ENCODE measurements at regions not wholly inside any gene's neighbourhood (a gene's known extent, or its start where the extent isn't known, plus 50 kb on each side); places are given as distances from the start of the nearest gene placed in this dataset.

DNA sequence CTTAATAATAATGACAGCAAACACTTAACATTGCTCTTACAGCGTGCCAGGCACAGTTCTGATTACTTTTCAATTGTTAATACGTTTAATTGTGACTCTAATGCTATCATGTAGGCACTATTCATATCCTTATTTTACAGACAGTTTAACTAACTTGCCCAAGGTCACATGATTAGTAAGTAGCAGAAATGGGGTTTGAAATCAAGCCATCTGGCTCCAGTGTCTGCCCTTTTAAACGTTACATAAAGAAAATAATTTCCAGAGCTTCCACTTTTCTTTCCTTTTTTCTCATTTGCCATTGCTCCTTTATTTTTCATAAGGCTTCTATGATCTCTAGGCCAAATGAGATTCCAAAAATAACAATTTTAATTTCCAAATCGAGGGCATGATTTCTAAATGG lies 50.6 kb upstream of the IKZF2 start:
- Mint-ChIP-seq H3K4me1 (no peaks in the 10 kb centered on the region), H3K9me3 (no peaks in the 10 kb centered on the region), H3K27me3 (no peaks in the 10 kb centered on the region), H3K27ac (no peak overlapping the region), H3K36me3 (ENCODE audit: low read depth) (no peaks in the 10 kb centered on the region), H3K4me3 (no peak overlapping the region)
- no peak for DNase-seq
- ChIA-PET POLR2A (no interaction called here), CTCF (no interaction called here)

- no peak overlapping the region for H3K27ac Mint-ChIP-seq
- POLR2A ChIA-PET, result no interaction called here
- no peak overlapping the region for H3K4me3 Mint-ChIP-seq
- no peaks in the 10 kb centered on the region for H3K36me3 Mint-ChIP-seq (ENCODE audit: low read depth)
- no peaks in the 10 kb centered on the region for H3K4me1 Mint-ChIP-seq
- H3K9me3 Mint-ChIP-seq, result no peaks in the 10 kb centered on the region
- CTCF ChIA-PET, result no interaction called here
- no peak for DNase-seq
- H3K27me3 Mint-ChIP-seq, result no peaks in the 10 kb centered on the region
Measured at GRCh38 chr2:213205944-213206343, 54.5 kb upstream of the IKZF2 start.

DNA sequence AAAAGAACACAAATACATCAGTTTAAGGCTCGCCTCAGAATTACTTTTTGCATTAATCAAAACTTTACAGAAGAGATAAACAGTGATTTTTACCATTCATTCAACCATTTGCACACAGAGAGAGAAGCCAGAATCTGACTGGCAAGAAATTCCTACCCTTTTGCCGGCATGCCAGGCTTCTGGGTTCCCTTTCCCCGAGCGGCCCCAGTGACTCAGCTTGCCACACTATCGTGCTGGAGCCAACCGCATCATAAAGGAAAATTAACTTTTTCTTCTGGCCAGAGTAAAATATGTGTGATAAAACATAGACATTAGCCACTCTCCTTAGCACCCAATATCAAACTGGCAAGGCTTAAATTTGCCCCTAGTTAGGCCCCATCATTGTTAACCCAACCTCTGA lies 61.8 kb upstream of the IKZF2 start:
- H3K4me1 Mint-ChIP-seq, result no peaks in the 10 kb centered on the region
- no peaks in the 10 kb centered on the region for H3K27me3 Mint-ChIP-seq
- POLR2A ChIA-PET, result no interaction called here
- no peak for DNase-seq
- CTCF ChIA-PET, result no interaction called here
- H3K4me3 Mint-ChIP-seq, result no peak overlapping the region
- no peaks in the 10 kb centered on the region for H3K9me3 Mint-ChIP-seq
- no peaks in the 10 kb centered on the region for H3K36me3 Mint-ChIP-seq (ENCODE audit: low read depth)
- no peak overlapping the region for H3K27ac Mint-ChIP-seq

- H3K27ac Mint-ChIP-seq, result no peak overlapping the region
- H3K27me3 Mint-ChIP-seq, result no peaks in the 10 kb centered on the region
- H3K4me3 Mint-ChIP-seq, result no peak overlapping the region
- no peak for DNase-seq
- H3K9me3 Mint-ChIP-seq, result no peaks in the 10 kb centered on the region
- H3K4me1 Mint-ChIP-seq, result no peaks in the 10 kb centered on the region
- POLR2A ChIA-PET, result no interaction called here
- CTCF ChIA-PET, result no interaction called here
- H3K36me3 Mint-ChIP-seq (ENCODE audit: low read depth), result no peaks in the 10 kb centered on the region
Measured at GRCh38 chr2:213214209-213214608, 62.8 kb upstream of the IKZF2 start.

- ChIA-PET CTCF (no interaction called here), POLR2A (no interaction called here)
- no peaks in the 10 kb centered on the region for H3K9me3 Mint-ChIP-seq
- no peak for DNase-seq
- no peak overlapping the region for H3K27ac Mint-ChIP-seq
- no peak overlapping the region for H3K4me3 Mint-ChIP-seq
- H3K4me1 Mint-ChIP-seq, result no peaks in the 10 kb centered on the region
- H3K27me3 Mint-ChIP-seq, result no peaks in the 10 kb centered on the region
- no peaks in the 10 kb centered on the region for H3K36me3 Mint-ChIP-seq (ENCODE audit: low read depth)
Measured at GRCh38 chr2:213216461-213216860, 65.0 kb upstream of the IKZF2 start.

DNA sequence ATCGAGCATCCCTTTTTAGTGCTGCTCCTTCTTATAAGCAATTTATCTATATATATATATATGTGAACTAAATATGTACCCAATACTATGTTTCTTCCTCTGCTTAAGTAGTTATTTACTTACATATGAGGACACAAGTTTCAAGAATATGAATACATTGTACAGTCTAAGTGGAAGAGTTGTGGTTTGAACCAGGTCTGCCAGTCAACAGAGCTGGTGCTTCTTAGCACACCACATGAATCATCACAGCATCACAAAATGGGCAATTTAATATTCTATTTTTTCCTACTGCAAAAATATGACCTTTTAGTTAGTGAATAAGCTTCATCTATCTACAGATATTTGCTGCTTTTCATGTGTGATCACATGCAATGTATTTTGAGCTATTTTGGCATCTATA lies 64.4 kb upstream of the SPAG16 start:
- Mint-ChIP-seq H3K9me3 (no peaks in the 10 kb centered on the region), H3K4me1 (no peaks in the 10 kb centered on the region), H3K4me3 (no peak overlapping the region), H3K27ac (no peak overlapping the region), H3K36me3 (ENCODE audit: low read depth) (no peaks in the 10 kb centered on the region), H3K27me3 (no peaks in the 10 kb centered on the region)
- CTCF ChIA-PET, result no interaction called here
- DNase-seq, result no peak
- POLR2A ChIA-PET, result no interaction called here

DNA sequence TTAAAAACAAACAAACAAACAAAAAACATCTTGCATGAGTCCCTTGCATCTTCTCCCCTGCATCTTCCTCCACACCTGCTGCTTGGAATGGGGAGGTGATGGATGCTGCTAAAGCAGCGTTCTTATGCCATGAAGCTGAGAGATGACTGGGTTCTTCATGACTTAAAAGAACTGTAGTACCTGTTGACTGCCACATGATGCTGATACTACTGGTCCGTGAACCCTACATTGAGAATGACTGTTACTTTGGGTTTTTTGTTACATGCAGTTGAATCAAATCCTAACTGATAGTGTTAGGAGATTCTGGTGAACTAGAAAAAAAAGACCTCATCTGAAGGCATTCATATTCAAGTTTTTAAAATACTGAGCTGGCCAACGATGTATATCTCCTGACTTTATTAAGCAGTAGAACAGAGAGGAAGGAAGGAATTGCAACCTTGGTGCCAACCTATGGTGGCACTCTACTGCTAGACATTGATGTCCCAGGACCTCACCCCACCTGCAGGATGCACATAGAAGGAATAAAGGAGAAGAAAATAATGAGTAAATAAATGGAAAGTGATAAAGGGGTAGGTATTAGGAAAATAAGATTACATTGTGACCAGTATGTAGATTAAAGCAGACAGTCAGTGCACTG lies 63.2 kb upstream of the SPAG16 start:
- no peak overlapping the region for H3K27ac Mint-ChIP-seq
- H3K36me3 Mint-ChIP-seq (ENCODE audit: low read depth), result no peaks in the 10 kb centered on the region
- CTCF ChIA-PET, result interaction anchor here (0.6 kb wide), 1 partner anchor 708 kb away, joined by 3 read pairs; no protein-coding TSS in a partner anchor
- peaks cover 2% of the 10 kb centered on the region for H3K4me1 Mint-ChIP-seq
- POLR2A ChIA-PET, result no interaction called here
- no peak overlapping the region for H3K4me3 Mint-ChIP-seq
- DNase-seq, result no peak
- H3K27me3 Mint-ChIP-seq, result no peaks in the 10 kb centered on the region
- no peaks in the 10 kb centered on the region for H3K9me3 Mint-ChIP-seq

DNA sequence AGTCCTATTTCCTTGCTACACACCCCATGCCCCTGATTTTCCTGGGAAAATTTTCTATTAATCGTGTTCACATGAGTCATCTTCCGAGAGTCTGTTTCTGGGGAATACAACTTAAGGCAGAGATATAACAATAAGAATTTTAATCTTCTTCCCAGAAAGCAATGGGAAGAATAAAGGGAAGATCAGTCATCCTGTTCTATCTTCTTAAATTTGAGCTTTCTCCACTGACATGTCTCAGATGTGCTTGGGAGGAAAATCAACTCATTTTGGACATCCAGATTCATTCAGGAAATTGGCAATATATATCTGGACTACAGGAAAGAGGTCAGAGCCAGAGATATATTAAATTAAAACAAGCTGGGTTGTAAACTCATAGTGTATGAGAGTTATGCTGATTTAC lies 62.3 kb upstream of the SPAG16 start:
- CTCF ChIA-PET, result no interaction called here
- Mint-ChIP-seq H3K27ac (no peak overlapping the region), H3K27me3 (no peaks in the 10 kb centered on the region), H3K4me3 (no peak overlapping the region), H3K4me1 (peaks cover 2% of the 10 kb centered on the region), H3K36me3 (ENCODE audit: low read depth) (no peaks in the 10 kb centered on the region), H3K9me3 (no peaks in the 10 kb centered on the region)
- POLR2A ChIA-PET, result no interaction called here
- DNase-seq, result no peak

GRCh38 chr2:213224366-213224765 lies 59.9 kb upstream of the SPAG16 start:
- ChIA-PET POLR2A (no interaction called here), CTCF (no interaction called here)
- Mint-ChIP-seq H3K4me1 (peaks cover 2% of the 10 kb centered on the region), H3K27ac (no peak overlapping the region), H3K36me3 (ENCODE audit: low read depth) (no peaks in the 10 kb centered on the region), H3K9me3 (no peaks in the 10 kb centered on the region), H3K4me3 (no peak overlapping the region), H3K27me3 (no peaks in the 10 kb centered on the region)
- DNase-seq, result no peak

DNA sequence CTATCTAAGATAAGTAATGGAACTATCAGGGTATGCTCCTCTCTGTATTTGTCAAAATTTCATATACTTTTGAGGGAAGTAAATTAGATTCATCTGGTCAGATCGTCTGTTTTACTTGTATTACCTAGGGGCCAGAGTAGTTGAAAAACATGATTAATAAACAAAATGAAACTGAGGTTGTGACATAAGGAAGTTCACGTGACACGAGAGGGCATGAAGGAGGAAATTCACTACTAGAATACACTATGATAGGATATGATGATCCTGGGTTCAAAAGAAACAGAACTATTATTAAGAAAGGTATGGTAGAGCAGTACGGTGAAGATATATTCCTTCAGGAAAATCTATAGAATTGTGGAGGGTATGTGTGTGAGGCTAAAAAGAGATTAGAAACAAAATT lies 58.4 kb upstream of the SPAG16 start:
- no peaks in the 10 kb centered on the region for H3K27me3 Mint-ChIP-seq
- ChIA-PET CTCF (no interaction called here), POLR2A (no interaction called here)
- no peak for DNase-seq
- H3K36me3 Mint-ChIP-seq (ENCODE audit: low read depth), result no peaks in the 10 kb centered on the region
- peaks cover 2% of the 10 kb centered on the region for H3K4me1 Mint-ChIP-seq
- H3K9me3 Mint-ChIP-seq, result no peaks in the 10 kb centered on the region
- H3K27ac Mint-ChIP-seq, result no peak overlapping the region
- H3K4me3 Mint-ChIP-seq, result no peak overlapping the region

- no peaks in the 10 kb centered on the region for H3K9me3 Mint-ChIP-seq
- no peak overlapping the region for H3K4me3 Mint-ChIP-seq
- no peak overlapping the region for H3K27ac Mint-ChIP-seq
- H3K4me1 Mint-ChIP-seq, result peaks cover 2% of the 10 kb centered on the region
- DNase-seq, result no peak
- ChIA-PET POLR2A (no interaction called here), CTCF (interaction anchor here (0.5 kb wide), 1 partner anchor 37 kb away, joined by 4 read pairs; no protein-coding TSS in a partner anchor)
- no peaks in the 10 kb centered on the region for H3K27me3 Mint-ChIP-seq
- H3K36me3 Mint-ChIP-seq (ENCODE audit: low read depth), result no peaks in the 10 kb centered on the region
Measured at GRCh38 chr2:213227458-213227857, 56.8 kb upstream of the SPAG16 start.

DNA sequence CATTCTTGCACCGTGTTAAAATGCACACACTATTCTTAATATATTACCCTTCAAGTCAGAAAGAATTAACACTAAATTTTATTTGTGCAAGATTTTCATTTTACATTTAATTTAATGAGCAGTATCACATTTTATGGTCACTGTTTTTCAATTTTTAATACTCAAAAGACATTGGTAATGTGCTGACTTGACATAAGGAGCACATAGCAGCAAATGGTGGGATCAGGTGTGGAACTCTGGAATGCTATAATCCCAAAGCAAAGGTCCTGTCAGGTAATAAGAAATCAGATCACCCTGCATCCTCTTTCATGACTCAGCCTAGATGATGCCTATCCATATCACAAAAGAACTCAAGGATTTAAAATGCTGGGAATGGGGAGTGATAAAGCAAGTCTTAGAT lies 55.6 kb upstream of the SPAG16 start:
- H3K9me3 Mint-ChIP-seq, result no peaks in the 10 kb centered on the region
- peaks cover 8% of the 10 kb centered on the region for H3K4me1 Mint-ChIP-seq
- DNase-seq, result no peak
- CTCF ChIA-PET, result no interaction called here
- peaks cover 4% of the 10 kb centered on the region for H3K27me3 Mint-ChIP-seq
- H3K36me3 Mint-ChIP-seq (ENCODE audit: low read depth), result no peaks in the 10 kb centered on the region
- POLR2A ChIA-PET, result no interaction called here
- no peak overlapping the region for H3K27ac Mint-ChIP-seq
- no peak overlapping the region for H3K4me3 Mint-ChIP-seq

DNA sequence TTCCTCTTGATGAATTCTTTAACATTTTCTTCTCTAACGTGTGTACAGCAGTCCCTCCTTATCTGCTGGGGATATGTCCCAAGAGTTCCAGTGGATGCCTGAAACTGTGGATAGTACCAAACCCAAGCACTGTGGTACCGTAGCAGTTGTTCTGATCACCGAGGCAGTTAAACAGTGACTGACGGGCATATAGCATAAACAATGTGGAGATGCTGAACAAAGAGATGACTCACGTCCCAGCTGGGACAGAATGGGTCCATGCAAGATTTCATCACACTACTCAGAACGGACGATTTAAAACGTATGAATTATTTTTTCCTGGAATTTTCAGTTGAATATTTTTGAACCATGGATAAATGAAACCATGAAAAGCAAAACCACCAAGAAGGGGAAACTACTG lies 54.5 kb upstream of the SPAG16 start:
- POLR2A ChIA-PET, result no interaction called here
- Mint-ChIP-seq H3K27ac (no peak overlapping the region), H3K36me3 (ENCODE audit: low read depth) (no peaks in the 10 kb centered on the region), H3K27me3 (peaks cover 4% of the 10 kb centered on the region), H3K4me3 (no peak overlapping the region), H3K9me3 (no peaks in the 10 kb centered on the region), H3K4me1 (peaks cover 10% of the 10 kb centered on the region)
- no peak for DNase-seq
- CTCF ChIA-PET, result no interaction called here

- peaks cover 7% of the 10 kb centered on the region for H3K27me3 Mint-ChIP-seq
- no peaks in the 10 kb centered on the region for H3K9me3 Mint-ChIP-seq
- H3K4me1 Mint-ChIP-seq, result peaks cover 8% of the 10 kb centered on the region
- no peak overlapping the region for H3K27ac Mint-ChIP-seq
- POLR2A ChIA-PET, result no interaction called here
- H3K4me3 Mint-ChIP-seq, result no peak overlapping the region
- no peak for DNase-seq
- H3K36me3 Mint-ChIP-seq (ENCODE audit: low read depth), result no peaks in the 10 kb centered on the region
- CTCF ChIA-PET, result no interaction called here
Measured at GRCh38 chr2:213231966-213232365, 52.3 kb upstream of the SPAG16 start.
